T-helper 1 cell treated with Interleukin-12 subunit alpha and Interleukin-12 subunit beta and Interleukin-4 antibody, amounts not matched to agents 30 μg/mL and 1 μg/mL, for 36 hours (primary cell): ENCODE measurements at regions not wholly inside any gene's neighbourhood (a gene's known extent, or its start where the extent isn't known, plus 50 kb on each side); places are given as distances from the start of the nearest gene placed in this dataset.

Experiments
- H3K27ac Mint-ChIP-seq: one replicate; pipeline ENCODE4 v1.8.0; 2021; ENCODE audit warnings: mild to moderate bottlenecking, mixed read lengths
- H3K27me3 Mint-ChIP-seq: one replicate; pipeline ENCODE4 v1.8.0; 2021; ENCODE audit warnings: low read depth, mixed read lengths
- H3K36me3 Mint-ChIP-seq: one replicate; pipeline ENCODE4 v1.8.0; 2021; ENCODE audit warnings: low read depth, mixed read lengths
- H3K4me1 Mint-ChIP-seq: one replicate; pipeline ENCODE4 v1.8.0; 2021; ENCODE audit warnings: low read depth, mixed read lengths
- H3K4me3 Mint-ChIP-seq: one replicate; pipeline ENCODE4 v1.8.0; 2021; ENCODE audit warnings: mild to moderate bottlenecking, moderate library complexity, mixed read lengths
- H3K9me3 Mint-ChIP-seq: one replicate; pipeline ENCODE4 v1.8.0; 2021; ENCODE audit warnings: mixed read lengths

DNA sequence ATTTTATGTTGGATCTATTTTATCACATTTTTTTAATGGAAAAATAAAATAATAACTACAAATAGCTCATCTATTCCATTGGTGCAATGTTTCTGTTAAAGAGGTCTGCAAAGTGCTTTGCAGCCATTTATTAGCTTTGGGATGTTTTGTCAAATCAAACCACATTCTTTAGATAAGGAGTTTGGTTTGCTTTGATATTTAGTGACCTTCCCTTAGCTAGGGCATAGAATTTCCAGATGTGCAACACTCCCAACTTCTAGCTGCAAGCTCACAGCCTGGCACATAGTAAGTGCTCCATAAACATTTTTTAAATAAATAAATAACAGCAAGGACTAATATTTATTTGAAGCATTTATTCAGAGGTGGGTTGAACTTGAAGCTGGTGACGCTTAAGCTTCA lies 80.4 kb upstream of the ARHGAP29 start:
- Mint-ChIP-seq H3K4me1 (no peaks in the 10 kb centered on the region), H3K36me3 (no peaks in the 10 kb centered on the region), H3K9me3 (no peaks in the 10 kb centered on the region), H3K4me3 (no peak overlapping the region), H3K27me3 (peaks cover 7% of the 10 kb centered on the region), H3K27ac (no peak overlapping the region)

DNA sequence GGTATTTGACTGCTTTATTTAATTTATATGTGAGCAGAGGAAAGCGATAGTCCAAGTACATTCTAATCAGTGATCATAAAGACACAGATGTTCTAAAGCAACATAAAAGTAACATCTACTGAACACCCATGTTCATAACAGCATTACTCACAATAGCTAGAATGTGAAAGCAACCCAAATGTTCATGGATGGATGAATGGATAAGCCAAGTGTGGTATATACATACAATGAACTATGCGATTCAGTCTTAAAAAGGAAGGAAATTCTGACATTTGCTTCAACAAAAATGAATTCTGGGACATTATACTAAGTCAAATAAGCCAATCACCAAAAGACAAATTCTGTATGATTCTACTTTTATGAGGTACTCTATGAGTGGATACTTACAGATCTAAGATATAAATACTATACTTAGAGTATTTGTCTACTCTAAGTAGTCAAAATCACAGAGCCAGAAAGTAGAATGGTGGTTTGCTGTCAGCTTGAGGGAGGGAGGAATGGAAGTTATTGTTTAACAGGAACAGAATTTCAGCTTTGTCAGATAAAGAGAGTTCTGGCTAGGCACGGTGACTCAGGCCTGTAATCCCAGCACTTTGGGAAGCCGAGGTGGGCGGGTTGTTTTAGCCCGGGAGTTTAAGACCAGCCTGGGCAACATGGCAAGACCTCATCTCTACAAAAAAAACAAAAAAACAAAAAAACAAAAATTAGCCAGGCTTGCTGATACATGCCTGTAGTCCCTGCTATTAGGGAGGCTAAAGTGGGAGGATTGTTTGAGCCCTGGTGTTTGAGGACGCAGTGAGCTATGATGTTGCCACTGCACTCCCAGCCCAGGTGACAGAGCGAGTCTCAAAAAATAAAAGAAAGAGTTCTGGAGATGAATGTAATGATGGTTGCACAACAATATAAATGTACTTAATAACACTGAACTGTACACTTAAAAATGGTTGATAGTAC lies 79.7 kb upstream of the ARHGAP29 start:
- no peaks in the 10 kb centered on the region for H3K9me3 Mint-ChIP-seq
- H3K4me1 Mint-ChIP-seq = no peaks in the 10 kb centered on the region
- no peaks in the 10 kb centered on the region for H3K36me3 Mint-ChIP-seq
- H3K27me3 Mint-ChIP-seq = peaks cover 7% of the 10 kb centered on the region
- H3K27ac Mint-ChIP-seq = no peak overlapping the region
- no peak overlapping the region for H3K4me3 Mint-ChIP-seq

DNA sequence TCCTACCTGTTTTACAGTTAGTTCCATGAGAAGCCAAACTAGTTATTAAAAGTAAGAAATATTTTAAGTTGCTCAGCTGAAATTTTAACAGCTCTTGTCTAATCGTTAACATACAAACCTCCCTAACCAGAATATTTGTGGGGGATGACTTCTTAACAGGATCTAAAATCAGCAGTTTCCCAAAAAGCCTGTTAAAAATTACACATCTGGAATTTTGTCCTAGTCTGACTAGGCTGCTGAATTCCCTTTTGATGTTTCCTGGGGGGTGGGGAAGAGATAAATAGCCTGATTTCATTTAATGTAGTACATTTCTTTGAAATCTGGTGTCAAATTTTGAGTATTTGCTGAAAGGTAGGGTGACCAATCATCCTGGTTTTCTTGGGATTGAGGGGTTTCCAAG lies 78.8 kb upstream of the ARHGAP29 start:
- Mint-ChIP-seq H3K4me3 (no peak overlapping the region), H3K27me3 (peaks cover 7% of the 10 kb centered on the region), H3K27ac (no peak overlapping the region), H3K9me3 (no peaks in the 10 kb centered on the region), H3K4me1 (no peaks in the 10 kb centered on the region), H3K36me3 (no peaks in the 10 kb centered on the region)

DNA sequence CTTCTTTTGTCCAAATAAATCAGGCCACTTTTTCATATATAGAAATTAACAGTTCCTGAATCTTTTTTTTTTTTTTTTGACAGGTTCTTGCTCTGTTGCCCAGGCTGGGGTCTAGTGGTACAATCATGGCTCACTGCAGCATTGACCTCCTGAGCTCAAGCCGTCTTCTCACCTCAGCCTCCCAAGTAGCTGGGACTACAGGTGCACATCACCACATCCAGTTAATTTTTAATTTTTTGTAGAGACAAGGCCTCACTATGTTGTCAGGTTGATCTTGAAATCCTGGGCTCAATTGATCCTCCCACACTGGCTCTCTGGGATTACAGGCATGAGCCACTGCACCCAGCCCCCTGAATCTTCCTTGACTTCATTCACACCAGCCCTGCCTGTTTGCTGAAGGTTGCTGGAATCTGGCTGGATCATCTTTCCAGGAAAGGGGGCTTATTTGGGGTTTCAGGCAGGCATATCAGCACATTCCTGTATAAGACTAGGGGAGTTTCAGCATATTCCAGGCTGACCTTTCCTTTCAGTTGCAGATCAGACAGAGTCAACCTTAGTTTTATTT lies 78.2 kb upstream of the ARHGAP29 start:
- H3K4me1 Mint-ChIP-seq = no peaks in the 10 kb centered on the region
- H3K36me3 Mint-ChIP-seq = no peaks in the 10 kb centered on the region
- H3K4me3 Mint-ChIP-seq = no peak overlapping the region
- H3K9me3 Mint-ChIP-seq = no peaks in the 10 kb centered on the region
- H3K27me3 Mint-ChIP-seq = peaks cover 7% of the 10 kb centered on the region
- no peak overlapping the region for H3K27ac Mint-ChIP-seq

DNA sequence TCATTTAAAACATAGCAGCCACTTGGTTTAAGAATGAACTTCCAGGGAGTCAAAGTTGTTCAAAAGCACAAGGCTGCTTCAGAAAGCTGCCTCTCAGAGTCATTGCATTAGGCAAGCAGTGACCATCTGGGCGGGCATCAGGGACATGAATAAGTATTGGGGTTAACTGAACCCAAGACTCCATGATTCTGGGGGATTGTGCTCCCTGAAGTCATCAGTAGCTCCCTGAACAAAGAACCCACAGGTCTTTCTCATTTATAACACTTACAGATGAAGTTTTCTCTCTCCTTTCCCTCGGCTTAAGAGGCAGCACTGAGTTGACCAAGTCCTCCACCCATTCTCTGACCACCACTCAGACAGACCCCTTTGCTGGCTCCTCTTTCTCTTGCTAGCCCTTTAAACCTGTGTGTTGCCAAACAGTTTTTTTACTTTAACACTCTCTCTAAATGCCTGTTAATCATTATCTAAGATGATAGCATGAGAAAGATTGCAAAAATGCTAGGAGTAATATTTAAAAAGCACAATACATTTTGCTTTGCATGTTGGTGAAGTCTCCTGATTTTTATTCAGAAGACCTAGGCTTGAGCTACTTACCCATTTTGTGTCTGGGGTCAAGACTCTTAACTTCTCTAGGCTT lies 77.0 kb upstream of the ARHGAP29 start:
- no peak overlapping the region for H3K4me3 Mint-ChIP-seq
- H3K4me1 Mint-ChIP-seq = no peaks in the 10 kb centered on the region
- no peaks in the 10 kb centered on the region for H3K9me3 Mint-ChIP-seq
- H3K27me3 Mint-ChIP-seq = peaks cover 2% of the 10 kb centered on the region
- H3K27ac Mint-ChIP-seq = no peak overlapping the region
- no peaks in the 10 kb centered on the region for H3K36me3 Mint-ChIP-seq

DNA sequence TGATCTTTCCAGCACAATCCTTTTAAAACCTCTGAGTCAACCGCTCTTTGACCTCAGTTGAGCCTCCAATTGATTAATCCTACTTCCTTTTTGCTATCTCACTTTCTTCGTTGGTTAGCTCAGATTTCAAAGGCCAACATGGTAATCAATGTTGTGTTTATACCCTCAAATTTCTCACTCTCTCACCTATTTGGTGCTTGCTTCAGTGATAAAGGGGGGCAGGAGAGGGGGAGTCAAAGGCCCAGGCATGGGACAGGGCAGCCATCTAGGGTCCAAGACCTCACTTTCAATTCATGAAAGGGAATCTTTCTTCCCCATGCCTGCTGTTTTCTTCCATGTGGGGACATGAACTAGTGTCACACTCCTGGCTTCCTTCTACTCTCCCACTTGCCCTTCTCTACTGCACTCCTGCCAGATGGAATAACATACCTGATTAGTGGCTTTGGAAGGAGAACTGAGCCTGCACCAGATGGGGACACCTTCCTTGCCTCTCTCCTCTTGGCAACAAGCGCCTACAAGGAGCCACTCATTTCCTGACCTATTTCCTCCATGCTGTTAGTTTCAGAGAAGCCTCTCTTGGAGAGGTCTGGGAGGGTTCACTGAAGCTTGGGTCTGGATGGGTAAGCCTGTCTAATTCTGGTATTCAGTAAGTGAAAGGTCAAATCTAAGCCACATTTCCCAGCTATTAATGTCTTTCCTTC lies 73.3 kb upstream of the ARHGAP29 start:
- Mint-ChIP-seq H3K27me3 (no peaks in the 10 kb centered on the region), H3K4me3 (no peak overlapping the region), H3K4me1 (no peaks in the 10 kb centered on the region), H3K36me3 (no peaks in the 10 kb centered on the region), H3K27ac (no peak overlapping the region), H3K9me3 (no peaks in the 10 kb centered on the region)

DNA sequence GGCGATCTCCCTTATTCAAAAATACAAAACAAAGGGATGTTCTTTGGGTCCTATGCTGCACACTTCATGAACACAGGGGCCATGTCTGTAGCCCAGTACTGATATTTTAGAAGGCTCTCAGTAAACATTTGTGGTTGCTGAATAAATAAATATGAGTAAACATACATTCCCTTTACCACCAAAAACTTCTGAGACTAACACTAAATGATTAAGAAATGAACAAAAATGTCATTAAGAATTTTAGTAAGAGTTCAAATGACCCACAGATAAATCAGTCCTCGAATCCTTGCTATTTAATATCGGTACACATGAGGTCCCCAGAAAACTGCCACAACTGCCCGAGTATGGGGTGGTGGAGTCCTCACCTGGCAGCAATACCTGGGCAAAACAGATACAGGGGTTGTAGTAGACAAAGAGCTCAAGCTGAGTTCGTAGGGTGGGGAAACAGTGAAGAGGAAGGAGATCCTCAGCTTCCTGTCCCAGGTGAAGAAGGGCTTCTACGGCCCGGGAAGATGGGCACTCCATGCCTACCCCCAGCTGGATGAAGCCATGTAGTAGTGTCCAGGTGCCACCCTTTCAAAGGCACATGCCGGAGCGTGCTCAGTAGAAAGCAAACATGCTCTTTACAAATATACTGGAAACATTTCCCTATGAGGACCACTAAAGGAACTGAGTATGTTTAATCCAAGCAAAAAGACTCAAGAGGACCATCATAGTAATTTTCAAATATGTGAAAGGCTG lies 72.6 kb upstream of the ARHGAP29 start:
- H3K36me3 Mint-ChIP-seq = no peaks in the 10 kb centered on the region
- H3K27ac Mint-ChIP-seq = no peak overlapping the region
- no peaks in the 10 kb centered on the region for H3K4me1 Mint-ChIP-seq
- H3K4me3 Mint-ChIP-seq = no peak overlapping the region
- H3K27me3 Mint-ChIP-seq = peaks cover 7% of the 10 kb centered on the region
- H3K9me3 Mint-ChIP-seq = no peaks in the 10 kb centered on the region

DNA sequence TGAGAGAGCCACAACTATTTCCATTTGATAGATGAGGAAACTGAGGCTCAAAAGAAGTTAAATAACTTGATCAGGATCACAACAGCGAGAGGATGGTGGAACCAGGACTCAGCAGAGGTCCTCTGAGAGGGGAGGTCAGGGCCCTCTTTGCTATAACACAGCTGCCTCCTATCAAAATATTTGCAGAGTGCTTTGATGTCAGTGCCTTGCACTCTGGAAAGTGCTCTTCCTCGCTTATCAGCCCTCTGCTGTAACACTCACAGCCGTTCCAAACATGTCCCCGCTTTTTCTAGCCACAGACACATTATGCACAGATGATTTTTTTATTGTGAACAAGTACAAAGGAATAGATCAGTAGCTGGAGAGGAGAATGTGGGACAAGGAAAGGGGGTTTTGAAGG lies 71.8 kb upstream of the ARHGAP29 start:
- no peaks in the 10 kb centered on the region for H3K9me3 Mint-ChIP-seq
- no peaks in the 10 kb centered on the region for H3K36me3 Mint-ChIP-seq
- no peak overlapping the region for H3K27ac Mint-ChIP-seq
- H3K4me1 Mint-ChIP-seq = no peaks in the 10 kb centered on the region
- H3K4me3 Mint-ChIP-seq = no peak overlapping the region
- H3K27me3 Mint-ChIP-seq = peaks cover 7% of the 10 kb centered on the region

DNA sequence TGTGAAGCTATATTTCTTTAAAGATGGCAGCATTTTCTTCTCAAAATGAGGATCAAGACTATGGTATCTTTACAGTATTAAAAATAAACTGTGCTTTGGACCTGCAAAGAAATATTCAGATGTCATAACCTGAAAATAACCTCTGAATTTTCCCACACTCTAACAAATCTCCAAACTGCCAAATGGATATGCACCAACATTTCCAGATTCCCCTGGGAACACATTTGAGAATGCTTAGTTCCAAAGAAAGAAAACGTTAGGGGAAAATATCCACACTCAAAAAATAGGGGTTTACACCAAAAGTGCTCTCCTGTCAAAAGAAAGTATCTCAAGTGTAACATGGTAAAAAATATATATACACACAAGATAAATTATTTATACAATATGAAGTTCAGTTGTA lies 69.1 kb upstream of the ARHGAP29 start:
- Mint-ChIP-seq H3K36me3 (no peaks in the 10 kb centered on the region), H3K27ac (no peak overlapping the region), H3K4me1 (no peaks in the 10 kb centered on the region), H3K4me3 (no peak overlapping the region), H3K27me3 (peaks cover 7% of the 10 kb centered on the region), H3K9me3 (no peaks in the 10 kb centered on the region)

DNA sequence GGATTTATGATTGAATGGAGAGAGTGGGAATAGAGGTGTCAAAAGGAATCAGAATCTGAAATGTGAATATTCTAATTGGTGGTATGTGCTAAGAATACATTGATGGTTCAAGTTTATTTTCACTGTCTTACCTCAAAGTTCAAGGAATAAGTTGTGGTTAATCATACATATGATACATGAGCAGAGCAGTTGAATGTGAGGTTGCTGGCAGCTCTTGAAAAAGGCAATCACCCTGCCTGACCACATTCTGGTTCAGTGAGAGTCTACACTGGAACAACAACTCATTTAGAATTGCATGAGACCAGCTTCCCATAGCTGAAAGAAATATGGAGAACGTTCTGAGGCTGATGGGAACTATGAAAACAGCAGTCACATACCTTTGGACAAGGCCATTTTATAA lies 68.3 kb upstream of the ARHGAP29 start:
- Mint-ChIP-seq H3K4me1 (no peaks in the 10 kb centered on the region), H3K27me3 (peaks cover 7% of the 10 kb centered on the region), H3K36me3 (no peaks in the 10 kb centered on the region), H3K9me3 (no peaks in the 10 kb centered on the region), H3K27ac (no peak overlapping the region), H3K4me3 (no peak overlapping the region)

DNA sequence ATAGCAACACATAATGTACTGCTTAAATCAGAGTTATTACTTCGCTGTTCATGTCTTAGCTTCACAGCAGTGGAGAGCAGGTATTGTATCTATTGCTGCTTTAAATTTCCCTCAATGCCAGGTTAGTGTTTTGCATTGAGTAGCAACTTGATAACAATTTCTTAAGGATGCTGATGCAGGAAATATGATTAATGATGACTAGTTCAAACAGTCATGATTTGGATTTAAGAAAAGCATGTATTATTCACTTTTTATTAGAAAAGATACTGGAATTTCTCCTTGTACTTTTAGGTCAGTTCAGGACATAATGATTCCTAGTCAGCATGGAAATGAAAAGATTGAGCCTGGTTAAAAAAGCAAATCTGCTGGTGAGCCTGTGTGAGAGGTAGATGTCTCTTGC lies 67.2 kb upstream of the ARHGAP29 start:
- Mint-ChIP-seq H3K4me3 (no peak overlapping the region), H3K27ac (no peak overlapping the region), H3K9me3 (no peaks in the 10 kb centered on the region), H3K36me3 (no peaks in the 10 kb centered on the region), H3K4me1 (no peaks in the 10 kb centered on the region), H3K27me3 (peaks cover 7% of the 10 kb centered on the region)

DNA sequence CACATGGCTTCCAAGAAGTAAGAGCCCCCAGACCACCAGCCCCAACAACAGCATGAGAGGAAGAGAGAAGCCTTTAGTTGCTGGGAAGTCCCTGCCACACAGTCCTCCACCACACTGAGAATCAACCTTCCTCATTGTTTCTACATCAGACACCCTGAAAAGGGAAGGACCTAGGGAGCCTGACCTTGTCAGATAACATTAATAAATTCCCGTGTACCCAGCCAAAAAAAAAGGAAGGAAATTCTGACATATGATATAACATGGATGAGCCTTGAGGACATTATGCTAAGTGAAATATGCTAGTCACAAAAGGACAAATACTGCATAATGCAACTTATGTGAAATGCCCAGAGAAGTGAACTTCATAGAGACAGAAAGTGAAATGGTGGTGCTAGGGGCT lies 65.6 kb upstream of the ARHGAP29 start:
- Mint-ChIP-seq H3K27ac (no peak overlapping the region), H3K36me3 (no peaks in the 10 kb centered on the region), H3K9me3 (no peaks in the 10 kb centered on the region), H3K4me1 (no peaks in the 10 kb centered on the region), H3K27me3 (peaks cover 7% of the 10 kb centered on the region), H3K4me3 (no peak overlapping the region)

DNA sequence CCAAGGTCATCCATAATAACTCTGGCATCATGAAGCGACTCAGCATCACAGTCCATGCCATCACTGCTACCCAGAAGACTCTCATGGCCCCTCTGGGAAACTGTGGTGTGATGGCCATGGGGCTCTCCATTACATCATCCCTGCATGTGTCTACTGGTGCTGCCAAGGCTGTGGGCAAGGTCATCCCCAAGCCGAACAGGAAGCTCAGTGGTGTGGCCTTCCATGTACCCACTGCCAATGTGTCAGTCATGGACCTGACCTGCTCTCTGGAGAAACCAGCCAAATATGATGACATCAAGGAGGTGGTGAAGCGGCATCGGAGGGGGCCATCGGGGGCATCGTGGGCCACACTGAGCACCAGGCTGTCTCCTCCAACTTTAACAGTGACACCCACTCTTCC lies 65.1 kb upstream of the ARHGAP29 start:
- Mint-ChIP-seq H3K9me3 (no peaks in the 10 kb centered on the region), H3K27ac (no peak overlapping the region), H3K36me3 (no peaks in the 10 kb centered on the region), H3K27me3 (peaks cover 7% of the 10 kb centered on the region), H3K4me1 (no peaks in the 10 kb centered on the region), H3K4me3 (no peak overlapping the region)

DNA sequence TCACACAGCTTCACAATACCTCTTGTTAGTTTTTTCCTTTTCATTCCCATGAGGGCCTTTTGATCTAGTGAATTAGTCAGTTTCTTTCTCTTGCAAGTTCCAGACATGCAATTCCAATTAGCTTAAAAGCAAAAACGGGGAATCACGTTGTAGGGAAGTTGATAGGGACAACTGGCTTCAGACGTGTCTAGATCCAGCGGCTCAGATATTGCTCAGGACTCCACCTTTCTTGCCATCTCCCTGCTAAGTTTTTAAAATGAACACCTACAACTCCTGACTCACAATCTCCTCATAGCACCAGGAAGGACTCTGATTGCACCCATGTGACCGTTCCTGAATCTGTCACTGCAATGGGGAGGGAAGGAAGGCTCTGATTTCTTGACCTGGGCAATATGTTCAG lies 63.8 kb upstream of the ARHGAP29 start:
- Mint-ChIP-seq H3K4me1 (no peaks in the 10 kb centered on the region), H3K27me3 (peaks cover 7% of the 10 kb centered on the region), H3K9me3 (no peaks in the 10 kb centered on the region), H3K4me3 (no peak overlapping the region), H3K36me3 (no peaks in the 10 kb centered on the region), H3K27ac (no peak overlapping the region)
